ENCODE measurements at regions not wholly inside any gene's neighbourhood (a gene's known extent, or its start where the extent isn't known, plus 50 kb on each side); places are given as distances from the start of the nearest gene placed in this dataset.
A peak's percentile ranks its signal among the peaks of the same experiment; 100 is the strongest.

GRCh38 chr14:65360144-65360784, 52.3 kb upstream of the FUT8 start:
- Histone ChIP-seq H3K4me3 (ENCODE audit: insufficient read depth, low read depth, low read length) (no peak overlapping the region), H3K36me3 (ENCODE audit: control insufficient read depth, insufficient read depth, low read length) (no peaks in the 10 kb centered on the region), H3K27ac (ENCODE audit: insufficient read depth, low read length) (no peak overlapping the region), H3K23ac (ENCODE audit: low read depth, low read length) (no peak overlapping the region), H4K5ac (ENCODE audit: low read depth, low read length) (no peak overlapping the region), H3K18ac (ENCODE audit: low read depth, low read length) (no peak overlapping the region), H3K9me1 (ENCODE audit: insufficient read depth, low read length) (no peaks in the 10 kb centered on the region), H3K9me3 (ENCODE audit: control insufficient read depth, insufficient read depth, low read length) (no peaks in the 10 kb centered on the region), H2BK120ac (ENCODE audit: low read depth, low read length) (no peak overlapping the region), H3K4me2 (ENCODE audit: low read depth, low read length) (no peak overlapping the region), H3K4me1 (ENCODE audit: control insufficient read depth, insufficient read depth, low read length) (peaks cover 2% of the 10 kb centered on the region; the same call in 1 of the 2 replicates), H2AFZ (replicated peaks; ENCODE audit: low read length, poor library complexity) (no peak overlapping the region), H3K27me3 (ENCODE audit: control insufficient read depth, insufficient read depth, low read length) (no peaks in the 10 kb centered on the region), H2BK5ac (ENCODE audit: low read depth, low read length, poor library complexity, severe bottlenecking) (no peak overlapping the region), H4K91ac (ENCODE audit: insufficient read depth, low read depth, low read length) (no peak overlapping the region), H2BK15ac (ENCODE audit: low read depth, low read length) (peak overlapping the region; percentile 18; the same call in 1 of the 3 replicates), H3K14ac (replicated peaks; ENCODE audit: low read depth, low read length) (no peak overlapping the region), H3K4ac (ENCODE audit: low read depth, low read length) (no peak overlapping the region), H2BK20ac (ENCODE audit: low read depth, low read length) (no peak overlapping the region), H3K9ac (ENCODE audit: low read depth, low read length) (no peak overlapping the region), H4K8ac (ENCODE audit: low read depth in 2 of 2, low read length in 2 of 2) (no peak overlapping the region), H4K20me1 (ENCODE audit: insufficient read depth, low read length) (no peaks in the 10 kb centered on the region), H3K56ac (ENCODE audit: extremely low read depth, insufficient read depth, low read length) (no peak overlapping the region), H3K79me1 (ENCODE audit: low read depth in 1 of 2, low read length in 2 of 2) (no peaks in the 10 kb centered on the region), H2AK9ac (replicated peaks; ENCODE audit: low read depth, low read length, poor library complexity) (no peak overlapping the region), H2AK5ac (ENCODE audit: low read depth, low read length) (no peak overlapping the region)
- no TSS peak for BruUV-seq (replicated peaks)
- dilution Hi-C loops (cut with HindIII; ENCODE audit: low sequenced_read_pairs, unreplicated experiment) (no loop called here), in situ Hi-C loops (cut with MboI; ENCODE audit: low sequenced_read_pairs) (no loop called here), intact Hi-C loops (cut with micrococcal nuclease) (loop anchor here (5.0 kb wide), 2 partner anchors 52 to 133 kb away; partner anchors contain the start of gene FUT8)
- CTCF ChIA-PET, result interaction anchor here (0.7 kb wide), 1 partner anchor 121 kb away, joined by 3 read pairs; no protein-coding TSS in a partner anchor
- POLR2A ChIA-PET (ENCODE audit: unreplicated experiment), result no interaction called here
- TF ChIP-seq, protein P1, sequence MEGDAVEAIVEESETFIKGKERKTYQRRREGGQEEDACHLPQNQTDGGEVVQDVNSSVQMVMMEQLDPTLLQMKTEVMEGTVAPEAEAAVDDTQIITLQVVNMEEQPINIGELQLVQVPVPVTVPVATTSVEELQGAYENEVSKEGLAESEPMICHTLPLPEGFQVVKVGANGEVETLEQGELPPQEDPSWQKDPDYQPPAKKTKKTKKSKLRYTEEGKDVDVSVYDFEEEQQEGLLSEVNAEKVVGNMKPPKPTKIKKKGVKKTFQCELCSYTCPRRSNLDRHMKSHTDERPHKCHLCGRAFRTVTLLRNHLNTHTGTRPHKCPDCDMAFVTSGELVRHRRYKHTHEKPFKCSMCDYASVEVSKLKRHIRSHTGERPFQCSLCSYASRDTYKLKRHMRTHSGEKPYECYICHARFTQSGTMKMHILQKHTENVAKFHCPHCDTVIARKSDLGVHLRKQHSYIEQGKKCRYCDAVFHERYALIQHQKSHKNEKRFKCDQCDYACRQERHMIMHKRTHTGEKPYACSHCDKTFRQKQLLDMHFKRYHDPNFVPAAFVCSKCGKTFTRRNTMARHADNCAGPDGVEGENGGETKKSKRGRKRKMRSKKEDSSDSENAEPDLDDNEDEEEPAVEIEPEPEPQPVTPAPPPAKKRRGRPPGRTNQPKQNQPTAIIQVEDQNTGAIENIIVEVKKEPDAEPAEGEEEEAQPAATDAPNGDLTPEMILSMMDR (conservative IDR thresholded peaks at IDR 0.05; ENCODE audit: low read depth, low read length), result no peak
- TF ChIP-seq, protein P2, sequence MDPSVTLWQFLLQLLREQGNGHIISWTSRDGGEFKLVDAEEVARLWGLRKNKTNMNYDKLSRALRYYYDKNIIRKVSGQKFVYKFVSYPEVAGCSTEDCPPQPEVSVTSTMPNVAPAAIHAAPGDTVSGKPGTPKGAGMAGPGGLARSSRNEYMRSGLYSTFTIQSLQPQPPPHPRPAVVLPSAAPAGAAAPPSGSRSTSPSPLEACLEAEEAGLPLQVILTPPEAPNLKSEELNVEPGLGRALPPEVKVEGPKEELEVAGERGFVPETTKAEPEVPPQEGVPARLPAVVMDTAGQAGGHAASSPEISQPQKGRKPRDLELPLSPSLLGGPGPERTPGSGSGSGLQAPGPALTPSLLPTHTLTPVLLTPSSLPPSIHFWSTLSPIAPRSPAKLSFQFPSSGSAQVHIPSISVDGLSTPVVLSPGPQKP (IDR thresholded peaks at IDR 0.05; ENCODE audit: borderline replicate concordance, low read depth, low read length), result no peak
- TF ChIP-seq MXI1 (IDR thresholded peaks at IDR 0.05; ENCODE audit: borderline replicate concordance, low read depth, low read length), result no peak
- TF ChIP-seq, protein P3, sequence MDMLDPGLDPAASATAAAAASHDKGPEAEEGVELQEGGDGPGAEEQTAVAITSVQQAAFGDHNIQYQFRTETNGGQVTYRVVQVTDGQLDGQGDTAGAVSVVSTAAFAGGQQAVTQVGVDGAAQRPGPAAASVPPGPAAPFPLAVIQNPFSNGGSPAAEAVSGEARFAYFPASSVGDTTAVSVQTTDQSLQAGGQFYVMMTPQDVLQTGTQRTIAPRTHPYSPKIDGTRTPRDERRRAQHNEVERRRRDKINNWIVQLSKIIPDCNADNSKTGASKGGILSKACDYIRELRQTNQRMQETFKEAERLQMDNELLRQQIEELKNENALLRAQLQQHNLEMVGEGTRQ (IDR thresholded peaks at IDR 0.05; ENCODE audit: low read depth, low read length), result no peak
- TF ChIP-seq FOS (IDR thresholded peaks at IDR 0.05; ENCODE audit: low read depth, low read length), result no peak
- no peak for TF ChIP-seq RFX5 (IDR thresholded peaks at IDR 0.05; ENCODE audit: low read depth, low read length)
- TF ChIP-seq BHLHE40 (IDR thresholded peaks at IDR 0.05; ENCODE audit: low read depth, low read length), result no peak
- no peak for TF ChIP-seq MAFK (IDR thresholded peaks at IDR 0.05; ENCODE audit: low read depth, low read length)
- TF ChIP-seq CHD1 (IDR thresholded peaks at IDR 0.05; ENCODE audit: low read depth, low read length), result no peak
- TF ChIP-seq POLR2A (IDR thresholded peaks at IDR 0.05; ENCODE audit: low read depth, low read length), result no peak
- TF ChIP-seq NFE2L2 (IDR thresholded peaks at IDR 0.05; ENCODE audit: low read depth, low read length), result no peak
- TF ChIP-seq RCOR1 (IDR thresholded peaks at IDR 0.05; ENCODE audit: insufficient replicate concordance, low read length), result no peak
- no peak for DNase-seq
- ATAC-seq (ENCODE audit: low read depth), result no peak
- no CpG with 5 or more reads among the region's 2 CpGs for WGBS, 2 experiments (ENCODE audit: extremely low coverage in 2 of 2, insufficient read length in 1 of 2)

All from IMR-90 (cell line).